Stromal cell of bone marrow (primary cell): ENCODE measurements at regions not wholly inside any gene's neighbourhood (a gene's known extent, or its start where the extent isn't known, plus 50 kb on each side); places are given as distances from the start of the nearest gene placed in this dataset.

Experiments
- DNase-seq: peaks from one replicate; pipeline ENCODE4 v3.0.0-alpha.2; 2012; ENCODE audit warnings: low read depth

GRCh38 chr6:138007014-138007472 lies 100.2 kb downstream of the PERP start:
- peak; percentile 23 for DNase-seq

GRCh38 chr6:138008791-138009190 lies 98.4 kb downstream of the PERP start:
- no peak for DNase-seq

GRCh38 chr6:138011413-138011812 lies 95.8 kb downstream of the PERP start:
- no peak for DNase-seq

- no peak for DNase-seq
Observed at GRCh38 chr6:138012682-138013081, 94.5 kb downstream of the PERP start.

GRCh38 chr6:138013959-138014358 lies 93.3 kb downstream of the PERP start:
- no peak for DNase-seq

GRCh38 chr6:138017166-138017757 lies 90.0 kb downstream of the PERP start:
- DNase-seq = no peak

GRCh38 chr6:138018297-138018696 lies 88.9 kb downstream of the PERP start:
- DNase-seq = no peak

- DNase-seq = no peak
Observed at GRCh38 chr6:138025528-138025978, 81.7 kb downstream of the PERP start.

GRCh38 chr6:138026342-138026741 lies 80.9 kb downstream of the PERP start:
- DNase-seq = no peak

GRCh38 chr6:138028893-138029292 lies 78.3 kb downstream of the PERP start:
- no peak for DNase-seq

- DNase-seq = no peak
Observed at GRCh38 chr6:138030872-138031271, 76.3 kb downstream of the PERP start.

GRCh38 chr6:138031417-138031816 lies 75.8 kb downstream of the PERP start:
- DNase-seq = no peak

- no peak for DNase-seq
Observed at GRCh38 chr6:138031850-138032249, 75.4 kb downstream of the PERP start.

GRCh38 chr6:138032571-138032970 lies 74.6 kb downstream of the PERP start:
- DNase-seq = no peak

GRCh38 chr6:138034229-138034628 lies 73.0 kb downstream of the PERP start:
- no peak for DNase-seq

- no peak for DNase-seq
Observed at GRCh38 chr6:138035070-138035469, 72.1 kb downstream of the PERP start.

- DNase-seq = no peak
Observed at GRCh38 chr6:138036111-138036510, 71.1 kb downstream of the PERP start.

GRCh38 chr6:138037009-138037504 lies 70.2 kb downstream of the PERP start:
- no peak for DNase-seq

GRCh38 chr6:138038142-138038870 lies 68.9 kb downstream of the PERP start:
- DNase-seq = no peak
